GM08714 (cell line): ENCODE measurements at regions not wholly inside any gene's neighbourhood (a gene's known extent, or its start where the extent isn't known, plus 50 kb on each side); places are given as distances from the start of the nearest gene placed in this dataset.

Experiments used
- H3K4me3 ChIP-seq: fragments of 200-500 bp; sonication (Bioruptor generic); 2 replicates; pipeline ENCODE4 v1.5.1; 2014; ENCODE audit warnings: mild to moderate bottlenecking, low read length, inconsistent platforms
- ZNF274 ChIP-seq: IDR thresholded peaks from 2 replicates; pipeline ENCODE4 v1.6.1; 2012; ENCODE audit warnings: mild to moderate bottlenecking, low read depth, low read length

GRCh38 chr21:28669971-28670653 lies 322.6 kb downstream of the LTN1 start:
- TF ChIP-seq ZNF274, result no peak

GRCh38 chr21:28669321-28669720 lies 323.4 kb downstream of the LTN1 start:
- H3K4me3 ChIP-seq, result no peak overlapping the region
- no peak for TF ChIP-seq ZNF274

More at GRCh38 chr21:28669971-28670653, 322.6 kb downstream of the LTN1 start:
- no peak overlapping the region for H3K4me3 ChIP-seq

GRCh38 chr21:28663754-28664153 lies 328.9 kb downstream of the LTN1 start:
- TF ChIP-seq ZNF274, result no peak
- no peak overlapping the region for H3K4me3 ChIP-seq

GRCh38 chr21:28663111-28663693 lies 329.5 kb downstream of the LTN1 start:
- TF ChIP-seq ZNF274, result no peak
- H3K4me3 ChIP-seq, result no peak overlapping the region

- H3K4me3 ChIP-seq, result no peak overlapping the region
- no peak for TF ChIP-seq ZNF274
Observed at GRCh38 chr21:28657566-28657965, 335.1 kb downstream of the LTN1 start.

- no peak for TF ChIP-seq ZNF274
- no peak overlapping the region for H3K4me3 ChIP-seq
Observed at GRCh38 chr21:28655471-28655870, 337.2 kb downstream of the LTN1 start.

- TF ChIP-seq ZNF274, result no peak
- H3K4me3 ChIP-seq, result no peak overlapping the region
Observed at GRCh38 chr21:28654406-28654805, 338.3 kb downstream of the LTN1 start.

- no peak for TF ChIP-seq ZNF274
- no peak overlapping the region for H3K4me3 ChIP-seq
Observed at GRCh38 chr21:28644762-28645161, 347.9 kb downstream of the LTN1 start.

GRCh38 chr21:28642891-28643290 lies 349.8 kb downstream of the LTN1 start:
- TF ChIP-seq ZNF274, result no peak
- no peak overlapping the region for H3K4me3 ChIP-seq

- no peak for TF ChIP-seq ZNF274
- H3K4me3 ChIP-seq, result no peak overlapping the region
Observed at GRCh38 chr21:28641731-28642130, 350.9 kb downstream of the LTN1 start.

- TF ChIP-seq ZNF274, result no peak
- H3K4me3 ChIP-seq, result no peak overlapping the region
Observed at GRCh38 chr21:28640326-28640725, 352.4 kb downstream of the LTN1 start.

GRCh38 chr21:28639737-28640136 lies 352.9 kb downstream of the LTN1 start:
- H3K4me3 ChIP-seq, result no peak overlapping the region
- no peak for TF ChIP-seq ZNF274

GRCh38 chr21:28636752-28637691 lies 355.7 kb downstream of the LTN1 start:
- no peak for TF ChIP-seq ZNF274
- H3K4me3 ChIP-seq, result no peak overlapping the region

- H3K4me3 ChIP-seq, result no peak overlapping the region
- TF ChIP-seq ZNF274, result no peak
Observed at GRCh38 chr21:28635541-28635940, 357.1 kb downstream of the LTN1 start.

GRCh38 chr21:28633839-28634555 lies 358.7 kb downstream of the LTN1 start:
- TF ChIP-seq ZNF274, result no peak
- H3K4me3 ChIP-seq, result no peak overlapping the region
